Eye (tissue), 1 donor: ENCODE measurements at regions not wholly inside any gene's neighbourhood (a gene's known extent, or its start where the extent isn't known, plus 50 kb on each side); places are given as distances from the start of the nearest gene placed in this dataset.
"Not testable (repeated sequence)": the region's sequence is repeated elsewhere in the genome, so short reads cannot be mapped to it uniquely, and the experiment has no call there.

Experiments
- DNase-seq: peaks from one replicate; pipeline ENCODE4 v3.0.0-alpha.2; 2015

- not testable (repeated sequence) for DNase-seq
Observed at GRCh38 chr3:130151555-130151954, 69.9 kb downstream of the ALG1L2 start.

- DNase-seq: not testable (repeated sequence)
Observed at GRCh38 chr3:130153247-130153646, 71.6 kb downstream of the ALG1L2 start.

GRCh38 chr3:130155464-130155863, 73.8 kb downstream of the ALG1L2 start:
- not testable (repeated sequence) for DNase-seq

- DNase-seq: not testable (repeated sequence)
Observed at GRCh38 chr3:130166856-130167255, 85.2 kb downstream of the ALG1L2 start.

- DNase-seq: not testable (repeated sequence)
Observed at GRCh38 chr3:130175195-130175594, 93.6 kb downstream of the ALG1L2 start.

- not testable (repeated sequence) for DNase-seq
Observed at GRCh38 chr3:130176476-130177256, 95.0 kb downstream of the ALG1L2 start.

- not testable (repeated sequence) for DNase-seq
Observed at GRCh38 chr3:130178835-130179234, 97.2 kb downstream of the ALG1L2 start.

GRCh38 chr3:130179353-130179970, 97.8 kb downstream of the ALG1L2 start:
- peak; percentile 37 for DNase-seq

- not testable (repeated sequence) for DNase-seq
Observed at GRCh38 chr3:130182475-130182874, 100.8 kb downstream of the ALG1L2 start.

- DNase-seq: not testable (repeated sequence)
Observed at GRCh38 chr3:130183689-130184088, 102.1 kb downstream of the ALG1L2 start.

GRCh38 chr3:130184152-130185024, 102.8 kb downstream of the ALG1L2 start:
- DNase-seq: not testable (repeated sequence)

GRCh38 chr3:130201272-130201671, 119.6 kb downstream of the ALG1L2 start:
- not testable (repeated sequence) for DNase-seq

GRCh38 chr3:130203633-130204032, 122.0 kb downstream of the ALG1L2 start:
- DNase-seq: not testable (repeated sequence)

GRCh38 chr3:130227540-130227939, 117.9 kb upstream of the COL6A5 start:
- DNase-seq: no peak

- DNase-seq: peak; percentile 34
Observed at GRCh38 chr3:130242850-130243569, 102.5 kb upstream of the COL6A5 start.

- DNase-seq: no peak
Observed at GRCh38 chr3:130243808-130244207, 101.7 kb upstream of the COL6A5 start.

- no peak for DNase-seq
Observed at GRCh38 chr3:130250982-130251381, 94.5 kb upstream of the COL6A5 start.

GRCh38 chr3:130255442-130255841, 90.0 kb upstream of the COL6A5 start:
- DNase-seq: no peak

GRCh38 chr3:130256821-130257340, 88.6 kb upstream of the COL6A5 start:
- DNase-seq: no peak

- DNase-seq: no peak
Observed at GRCh38 chr3:130258532-130258952, 86.9 kb upstream of the COL6A5 start.

- DNase-seq: peak; percentile 38
Observed at GRCh38 chr3:130259166-130259874, 86.2 kb upstream of the COL6A5 start.

GRCh38 chr3:130260918-130261317, 84.6 kb upstream of the COL6A5 start:
- DNase-seq: no peak
